HepG2 (cell line): ENCODE measurements at regions not wholly inside any gene's neighbourhood (a gene's known extent, or its start where the extent isn't known, plus 50 kb on each side); places are given as distances from the start of the nearest gene placed in this dataset.

ENCODE experiments used
- CBX2 ChIP-seq, 2 experiments: fragments of 200-600 bp in 1 of 2; sonication (generic); formaldehyde crosslinking in 1 of 2; IDR thresholded peaks; 2 replicates each; pipeline versions ENCODE4 v1.7.0 to v1.8.1; 2018 to 2022; ENCODE audit warnings: low read depth in 2 of 2, low read length in 1 of 2, mild to moderate bottlenecking in 1 of 2, missing genetic modification reagents in 1 of 2
- FOXC1 ChIP-seq: sonication (generic); formaldehyde crosslinking; IDR thresholded peaks from 2 replicates; pipeline ENCODE4 v1.8.0; 2022; ENCODE audit warnings: mild to moderate bottlenecking, missing genetic modification reagents, borderline replicate concordance
- FOXP4 ChIP-seq: sonication (generic); formaldehyde crosslinking; IDR thresholded peaks from 2 replicates; pipeline ENCODE4 v1.4.0; 2020; ENCODE audit warnings: missing genetic modification reagents
- HDAC2 ChIP-seq: sonication (generic); formaldehyde crosslinking; IDR thresholded peaks from 2 replicates; pipeline ENCODE4 v1.4.0; 2020; ENCODE audit warnings: missing genetic modification reagents
- KAT8 ChIP-seq: IDR thresholded peaks from 2 replicates; pipeline ENCODE4 v1.6.1; 2016; ENCODE audit warnings: missing genetic modification reagents, missing compliant biosample characterization
- NONO ChIP-seq, 2 experiments: fragments of 450-650 bp in 1 of 2; sonication (generic) in 1 of 2; formaldehyde crosslinking in 1 of 2; IDR thresholded peaks in 1 of 2; conservative IDR thresholded peaks in 1 of 2; 2 replicates each; pipeline versions ENCODE4 v1.6.1 to v1.8.0; 2017 to 2022; ENCODE audit warnings: mild to moderate bottlenecking in 1 of 2, missing genetic modification reagents in 1 of 2, moderate library complexity in 1 of 2
- ZC3H4 ChIP-seq: sonication (generic); formaldehyde crosslinking; IDR thresholded peaks from 2 replicates; pipeline ENCODE4 v1.4.0; 2020; ENCODE audit warnings: missing genetic modification reagents, borderline replicate concordance
- ZNF746 ChIP-seq: sonication (generic); formaldehyde crosslinking; IDR thresholded peaks from 2 replicates; pipeline ENCODE4 v1.8.0; 2022; ENCODE audit warnings: mild to moderate bottlenecking, missing genetic modification reagents
- ZNF761 ChIP-seq: sonication (generic); formaldehyde crosslinking; conservative IDR thresholded peaks from 2 replicates; pipeline ENCODE4 v1.4.0; 2020; ENCODE audit warnings: mild to moderate bottlenecking, missing genetic modification reagents
- TF ChIP-seq, protein P1 (sequence below): sonication (generic); formaldehyde crosslinking; IDR thresholded peaks from 2 replicates; pipeline ENCODE4 v1.4.0; 2020; ENCODE audit warnings: missing genetic modification reagents

DNA sequence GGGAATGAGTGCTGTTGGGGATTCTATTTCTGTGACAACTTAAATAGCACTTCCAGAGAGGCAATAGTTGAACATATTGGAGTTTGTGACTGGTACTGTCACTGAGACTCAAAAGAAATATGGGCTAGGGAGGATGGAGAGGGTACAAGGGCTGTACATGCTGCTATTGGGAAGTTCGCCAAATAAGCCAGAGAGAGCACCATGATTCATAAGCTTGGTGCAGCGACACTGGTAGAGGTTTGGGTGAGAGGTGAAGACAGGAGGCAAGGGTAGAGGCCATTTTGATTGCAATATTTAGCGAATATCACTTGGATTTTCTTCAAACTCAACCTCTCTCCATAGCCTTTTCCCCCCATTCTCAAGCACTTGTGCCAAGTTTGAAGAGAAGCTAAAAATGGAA lies 214.3 kb downstream of the OGFRL1 start (continued):
- TF ChIP-seq FOXP4, result no peak
- no peak for TF ChIP-seq ZNF761
- no peak for TF ChIP-seq ZC3H4 (CRISPR knock-in tag)
- TF ChIP-seq KAT8, result no peak
- no peak for TF ChIP-seq CBX2 (IDR thresholded peaks at IDR 0.05; ENCODE audit: low read depth, low read length)
- no peak for TF ChIP-seq CBX2 (CRISPR knock-in tag; IDR thresholded peaks at IDR 0.05; ENCODE audit: low read depth)
- no peak for TF ChIP-seq NONO (IDR thresholded peaks at IDR 0.05)
- TF ChIP-seq NONO (CRISPR knock-in tag; conservative IDR thresholded peaks at IDR 0.05), result no peak
- no peak for TF ChIP-seq HDAC2 (CRISPR knock-in tag)
- TF ChIP-seq ZNF746 (CRISPR knock-in tag), result no peak
- TF ChIP-seq, protein P1, sequence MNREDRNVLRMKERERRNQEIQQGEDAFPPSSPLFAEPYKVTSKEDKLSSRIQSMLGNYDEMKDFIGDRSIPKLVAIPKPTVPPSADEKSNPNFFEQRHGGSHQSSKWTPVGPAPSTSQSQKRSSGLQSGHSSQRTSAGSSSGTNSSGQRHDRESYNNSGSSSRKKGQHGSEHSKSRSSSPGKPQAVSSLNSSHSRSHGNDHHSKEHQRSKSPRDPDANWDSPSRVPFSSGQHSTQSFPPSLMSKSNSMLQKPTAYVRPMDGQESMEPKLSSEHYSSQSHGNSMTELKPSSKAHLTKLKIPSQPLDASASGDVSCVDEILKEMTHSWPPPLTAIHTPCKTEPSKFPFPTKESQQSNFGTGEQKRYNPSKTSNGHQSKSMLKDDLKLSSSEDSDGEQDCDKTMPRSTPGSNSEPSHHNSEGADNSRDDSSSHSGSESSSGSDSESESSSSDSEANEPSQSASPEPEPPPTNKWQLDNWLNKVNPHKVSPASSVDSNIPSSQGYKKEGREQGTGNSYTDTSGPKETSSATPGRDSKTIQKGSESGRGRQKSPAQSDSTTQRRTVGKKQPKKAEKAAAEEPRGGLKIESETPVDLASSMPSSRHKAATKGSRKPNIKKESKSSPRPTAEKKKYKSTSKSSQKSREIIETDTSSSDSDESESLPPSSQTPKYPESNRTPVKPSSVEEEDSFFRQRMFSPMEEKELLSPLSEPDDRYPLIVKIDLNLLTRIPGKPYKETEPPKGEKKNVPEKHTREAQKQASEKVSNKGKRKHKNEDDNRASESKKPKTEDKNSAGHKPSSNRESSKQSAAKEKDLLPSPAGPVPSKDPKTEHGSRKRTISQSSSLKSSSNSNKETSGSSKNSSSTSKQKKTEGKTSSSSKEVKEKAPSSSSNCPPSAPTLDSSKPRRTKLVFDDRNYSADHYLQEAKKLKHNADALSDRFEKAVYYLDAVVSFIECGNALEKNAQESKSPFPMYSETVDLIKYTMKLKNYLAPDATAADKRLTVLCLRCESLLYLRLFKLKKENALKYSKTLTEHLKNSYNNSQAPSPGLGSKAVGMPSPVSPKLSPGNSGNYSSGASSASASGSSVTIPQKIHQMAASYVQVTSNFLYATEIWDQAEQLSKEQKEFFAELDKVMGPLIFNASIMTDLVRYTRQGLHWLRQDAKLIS, result no peak
- no peak for TF ChIP-seq FOXC1 (CRISPR knock-in tag)
